SW 1271 (cell line): ENCODE measurements at regions not wholly inside any gene's neighbourhood (a gene's known extent, or its start where the extent isn't known, plus 50 kb on each side); places are given as distances from the start of the nearest gene placed in this dataset.
"Not testable (repeated sequence)": the region's sequence is repeated elsewhere in the genome, so short reads cannot be mapped to it uniquely, and the experiment has no call there.

ENCODE experiments used
- DNase-seq, 2 experiments: peaks; one replicate each; lab custom pipeline; 2025; lab: John Stamatoyannopoulos, UW

GRCh38 chr4:84019626-84020025, 479.5 kb downstream of the NKX6-1 start:
- no peak for DNase-seq

- DNase-seq, result no peak
These were observed 467.1 kb downstream of the GPAT3 start for GRCh38 chr4:84003046-84003445.

DNA sequence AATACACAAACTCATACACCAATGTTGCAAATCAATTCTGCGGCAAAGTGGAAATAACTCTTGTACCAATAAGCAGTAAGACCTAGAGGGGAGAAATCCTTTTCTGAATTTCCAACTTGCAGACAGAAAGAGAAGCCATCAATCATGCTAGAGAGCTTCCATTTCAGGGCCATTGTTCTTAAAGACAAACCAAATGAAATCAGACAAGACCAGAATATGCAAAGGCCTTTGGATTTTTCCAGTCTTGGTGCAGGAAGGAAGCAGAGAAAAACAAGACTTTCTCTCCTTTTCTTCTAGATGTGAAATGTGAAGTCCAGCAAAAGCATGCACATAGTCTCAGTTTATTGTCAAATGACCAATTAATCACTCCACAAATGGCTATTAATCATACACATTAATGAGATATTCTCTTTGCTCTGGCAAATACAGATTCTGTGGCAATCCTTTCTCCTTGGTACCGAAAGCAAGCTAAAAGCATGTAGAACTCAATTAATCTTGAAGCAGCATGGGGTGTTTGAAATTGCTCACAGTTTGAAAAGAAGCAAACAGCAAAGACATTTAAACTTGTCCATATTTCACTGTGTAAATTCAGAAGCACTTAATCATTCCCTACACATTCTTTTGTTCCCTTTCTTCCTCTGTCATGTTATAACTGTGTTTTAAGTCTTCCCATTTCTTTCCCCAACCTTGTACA, 466.1 kb downstream of the GPAT3 start:
- no peak for DNase-seq

- DNase-seq, result no peak
These were observed 460.3 kb downstream of the GPAT3 start for GRCh38 chr4:83996254-83996653.

DNA sequence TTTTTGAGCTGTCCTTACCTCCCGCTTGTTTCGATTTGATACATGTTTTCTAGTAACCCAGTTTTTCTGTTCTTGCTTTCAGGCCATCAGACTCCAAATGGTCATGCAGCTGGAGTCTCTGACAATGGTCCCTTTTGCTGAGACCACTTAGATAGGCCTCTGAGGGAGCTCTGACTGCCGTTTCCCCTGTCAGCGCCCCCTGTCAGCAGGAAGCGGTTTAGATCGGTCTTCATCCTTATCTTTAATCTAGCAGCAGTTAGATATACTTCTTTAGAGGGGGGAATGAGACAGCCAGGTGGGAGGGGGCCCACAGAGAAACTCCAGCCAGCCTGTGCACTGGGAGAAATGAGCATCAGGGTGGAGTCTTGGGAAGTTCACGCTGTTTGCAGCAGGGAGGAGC, 457.9 kb downstream of the GPAT3 start:
- DNase-seq, result no peak

GRCh38 chr4:83989835-83990234, 453.9 kb downstream of the GPAT3 start:
- no peak for DNase-seq

DNA sequence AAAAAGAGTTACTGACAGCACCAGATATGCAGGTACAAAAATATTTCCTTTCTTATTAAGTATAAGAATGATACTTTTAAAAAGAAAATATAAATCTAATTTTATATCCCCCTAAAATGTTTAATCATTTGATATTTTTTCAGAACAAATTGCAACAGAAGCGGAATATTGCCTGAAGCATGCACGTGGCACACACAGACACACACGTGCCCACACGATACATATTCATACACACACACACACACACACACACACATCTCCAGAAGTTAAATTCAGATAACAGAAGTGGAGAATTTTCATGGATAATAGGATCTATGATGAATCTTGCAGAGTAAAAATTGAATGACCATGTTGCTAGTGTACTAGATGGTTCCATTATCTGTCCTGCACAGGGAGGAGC, 445.2 kb downstream of the GPAT3 start:
- DNase-seq, result no peak

DNA sequence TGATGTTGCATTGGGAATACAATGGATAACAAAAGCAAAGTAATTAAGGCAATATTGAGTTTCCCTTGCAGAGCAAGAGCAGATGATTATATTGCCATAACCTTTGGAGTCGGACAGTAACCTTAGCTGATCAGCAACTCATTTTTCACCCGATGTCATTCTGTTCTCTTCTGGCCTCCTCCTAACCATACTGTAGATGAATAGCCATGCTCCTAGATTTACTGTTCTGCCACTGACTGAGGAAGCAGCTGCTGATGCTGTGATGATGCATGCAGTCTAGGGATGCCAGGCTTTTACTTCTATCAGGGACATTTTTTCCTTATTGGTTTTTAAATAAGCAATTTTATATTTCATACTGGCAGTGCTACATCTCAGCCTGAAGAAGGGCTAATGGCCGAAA, 443.9 kb downstream of the GPAT3 start:
- DNase-seq, result no peak

DNA sequence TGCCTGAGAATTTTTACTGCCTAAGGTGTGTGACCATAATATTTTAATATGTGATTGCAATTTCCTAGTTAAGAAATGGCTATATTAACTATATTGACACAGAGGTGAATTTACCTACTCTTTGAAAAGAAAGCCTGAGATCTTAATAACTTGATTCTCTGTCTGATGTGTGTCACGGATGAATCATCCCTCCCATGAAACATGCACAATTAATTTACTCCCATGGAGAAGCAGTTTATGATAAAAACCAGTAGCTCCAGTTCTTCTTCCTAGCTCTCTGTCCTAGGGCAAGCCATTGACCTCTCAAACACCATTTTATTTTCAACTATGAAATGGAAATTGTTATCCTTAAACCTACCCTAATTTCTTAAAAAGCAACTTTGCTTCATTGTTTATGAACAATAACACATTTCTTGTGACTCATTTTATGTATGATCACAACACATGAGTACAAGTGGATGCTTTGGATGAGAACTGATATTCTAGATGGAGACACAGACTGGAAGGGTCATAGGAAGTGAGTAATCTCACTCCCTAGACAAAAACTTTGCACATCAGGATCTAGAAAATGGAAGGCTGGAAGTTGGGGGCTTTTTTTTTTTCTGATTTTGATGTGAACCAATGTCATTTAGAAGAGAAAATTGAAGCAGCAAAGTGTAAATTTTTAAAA, 438.3 kb downstream of the GPAT3 start:
- DNase-seq, result no peak

GRCh38 chr4:83964996-83965541, 429.2 kb downstream of the GPAT3 start:
- no peak for DNase-seq

DNA sequence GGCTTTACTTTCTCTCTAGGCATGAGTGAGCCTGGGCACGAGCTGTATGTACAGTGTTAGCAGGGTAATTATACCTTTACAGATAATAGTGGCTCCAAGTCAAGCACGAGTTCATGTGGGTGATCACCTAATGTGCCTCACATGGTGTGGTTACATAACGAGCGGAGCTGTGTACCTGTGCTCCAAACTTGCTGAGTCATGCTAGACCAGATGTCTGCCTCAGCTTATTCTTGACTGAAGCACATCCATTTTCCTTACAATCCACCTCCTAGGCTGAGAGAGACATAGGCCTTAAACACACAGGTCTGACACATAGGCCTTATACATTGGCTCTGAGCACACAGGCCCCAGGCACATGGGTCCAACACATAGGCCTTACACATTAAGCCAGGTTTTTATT, 426.6 kb downstream of the GPAT3 start:
- DNase-seq, result no peak

GRCh38 chr4:83961575-83961974, 425.7 kb downstream of the GPAT3 start:
- DNase-seq, result peak in 1 of 2 experiments; percentile 4

- no peak for DNase-seq
These were observed 423.3 kb downstream of the GPAT3 start for GRCh38 chr4:83959160-83959559.

DNA sequence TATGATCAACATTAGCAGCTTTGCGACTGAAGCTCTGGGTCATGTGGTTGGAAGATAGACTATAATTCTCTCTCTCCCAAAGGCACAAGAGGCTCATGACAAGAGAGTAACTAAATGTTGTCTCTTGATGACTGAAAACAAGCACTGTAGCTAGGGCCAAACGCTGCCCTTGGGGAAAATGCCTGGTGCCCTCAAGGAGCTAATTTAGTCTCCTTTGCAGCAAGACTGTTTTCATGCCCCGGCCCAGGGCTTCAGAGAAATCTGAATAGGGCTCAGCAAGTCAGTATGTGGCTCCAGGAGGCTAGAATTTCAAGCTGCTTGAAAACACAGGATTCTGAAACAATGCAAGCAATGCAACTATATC, 411.9 kb downstream of the GPAT3 start:
- DNase-seq, result no peak

GRCh38 chr4:83947125-83947829, 411.4 kb downstream of the GPAT3 start:
- no peak for DNase-seq

- not testable (repeated sequence) for DNase-seq
These were observed 407.8 kb downstream of the GPAT3 start for GRCh38 chr4:83943691-83944090.

GRCh38 chr4:83932750-83933391, 397.0 kb downstream of the GPAT3 start:
- DNase-seq, result no peak

- no peak for DNase-seq
These were observed 395.9 kb downstream of the GPAT3 start for GRCh38 chr4:83931659-83932438.

DNA sequence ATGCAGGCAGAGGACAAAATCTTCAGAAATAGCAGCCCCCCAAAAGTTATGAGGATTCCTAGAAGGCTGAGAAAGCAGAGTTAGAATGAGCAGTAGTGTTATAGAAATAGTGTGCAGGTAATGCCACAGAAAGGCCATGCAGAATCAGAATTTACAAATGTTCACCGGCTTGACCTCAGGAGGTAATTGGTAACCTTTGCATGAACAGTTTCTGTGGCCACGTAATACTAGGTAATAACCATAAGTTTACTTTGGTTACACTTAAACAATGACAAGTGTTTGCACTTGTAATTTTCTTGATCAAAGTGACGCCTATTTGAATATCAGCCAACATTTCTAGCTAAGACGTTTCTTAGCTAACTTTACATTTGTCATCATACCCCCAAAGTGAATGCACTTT, 393.6 kb downstream of the GPAT3 start:
- DNase-seq, result no peak

- no peak for DNase-seq
These were observed 391.0 kb downstream of the GPAT3 start for GRCh38 chr4:83926950-83927349.

- DNase-seq, result no peak
These were observed 387.4 kb downstream of the GPAT3 start for GRCh38 chr4:83923341-83923740.

DNA sequence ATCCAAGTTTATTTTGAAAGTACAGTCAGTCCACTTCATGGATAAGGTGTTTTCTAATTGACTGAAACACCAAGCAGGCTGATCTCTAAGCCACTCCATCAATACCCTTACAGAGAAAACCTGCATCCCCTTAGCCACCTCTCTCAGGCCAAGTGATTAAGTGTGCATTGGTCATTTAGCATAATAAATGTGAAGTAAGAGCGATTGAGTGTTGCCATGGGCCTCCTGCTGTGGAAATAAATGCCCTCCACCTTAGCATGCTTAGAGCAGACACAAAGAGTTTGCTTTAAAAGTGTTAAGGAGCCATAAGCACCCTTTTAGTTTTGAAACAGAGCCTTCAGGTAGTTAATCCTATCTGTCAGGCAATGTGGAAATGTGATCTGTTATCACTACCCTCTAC, 386.5 kb downstream of the GPAT3 start:
- DNase-seq, result no peak
